ENCODE measurements at regions not wholly inside any gene's neighbourhood (a gene's known extent, or its start where the extent isn't known, plus 50 kb on each side); places are given as distances from the start of the nearest gene placed in this dataset.
"Not testable (repeated sequence)": the region's sequence is repeated elsewhere in the genome, so short reads cannot be mapped to it uniquely, and the experiment has no call there.

DNA sequence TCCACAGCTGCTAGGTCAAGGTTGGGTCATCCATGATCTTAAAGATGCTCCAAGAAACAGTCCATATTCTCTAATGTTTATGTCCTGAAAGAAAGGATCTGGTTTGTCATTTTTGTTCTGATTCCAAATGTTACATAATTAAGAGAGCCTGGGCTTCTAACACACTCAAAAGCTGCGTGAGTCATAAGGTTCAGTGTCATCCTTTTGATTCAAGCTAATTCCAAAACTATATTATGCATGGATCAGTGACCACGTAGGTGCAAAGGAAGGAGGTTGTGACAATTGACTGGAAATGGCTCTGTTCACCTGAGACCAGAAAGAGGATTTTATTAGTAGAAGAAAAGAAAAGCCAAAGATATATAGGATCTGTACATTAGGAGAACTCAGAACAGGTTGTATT lies 268.7 kb upstream of the GK2 start:
- Mint-ChIP-seq H3K9me3 (peaks cover 8% of the 10 kb centered on the region), H3K27ac (no peak overlapping the region), H3K36me3 (no peaks in the 10 kb centered on the region), H3K4me1 (ENCODE audit: low read depth) (peaks cover 7% of the 10 kb centered on the region), H3K27me3 (no peaks in the 10 kb centered on the region), H3K4me3 (no peak overlapping the region)
- intact Hi-C loops (cut with micrococcal nuclease), result no loop called here
- DNase-seq, result no peak
- ChIA-PET CTCF (no interaction called here), POLR2A (no interaction called here)

DNA sequence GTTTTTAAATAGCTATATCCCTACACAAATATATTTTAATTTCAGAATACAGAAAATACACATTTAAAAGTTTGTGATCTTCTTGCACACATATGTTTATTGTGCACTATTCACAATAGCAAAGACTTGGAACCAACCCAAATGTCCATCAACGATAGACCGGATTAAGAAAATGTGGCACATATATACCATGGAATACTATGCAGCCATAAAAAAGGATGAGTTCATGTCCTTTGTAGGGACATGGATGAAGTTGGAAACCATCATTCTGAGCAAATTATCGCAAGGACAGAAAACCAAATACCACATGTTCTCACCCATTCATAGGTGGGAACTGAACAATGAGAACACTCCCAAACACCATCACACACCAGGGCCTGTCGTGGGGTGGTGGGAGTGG lies 266.9 kb upstream of the GK2 start:
- H3K27ac Mint-ChIP-seq; H3K4me3 Mint-ChIP-seq; DNase-seq; POLR2A ChIA-PET; intact Hi-C loops (cut with micrococcal nuclease); H3K27me3 Mint-ChIP-seq; H3K4me1 Mint-ChIP-seq (ENCODE audit: low read depth); H3K36me3 Mint-ChIP-seq: not testable (repeated sequence)
- H3K9me3 Mint-ChIP-seq, result peaks cover 11% of the 10 kb centered on the region
- CTCF ChIA-PET, result interaction anchor here (0.6 kb wide), 1 partner anchor 23 kb away, joined by 3 read pairs; no protein-coding TSS in a partner anchor

DNA sequence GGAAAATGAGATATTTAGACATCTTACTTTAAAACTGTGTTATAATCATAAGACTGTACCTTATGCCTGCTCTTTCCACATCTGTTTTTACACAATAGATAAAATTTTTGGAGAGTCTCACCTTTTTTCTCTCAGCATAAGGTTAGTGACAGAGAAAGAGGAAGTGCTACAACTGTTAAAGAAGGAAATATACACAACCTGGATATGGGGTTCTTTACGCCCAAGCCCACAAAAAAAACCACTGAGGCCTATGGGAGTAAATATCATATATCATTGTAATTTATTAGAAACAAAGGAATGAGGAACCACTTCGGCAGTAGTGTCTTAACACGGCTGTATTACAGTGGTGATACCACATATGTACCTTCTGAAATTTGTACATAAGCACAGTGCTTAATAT lies 265.9 kb upstream of the GK2 start:
- H3K9me3 Mint-ChIP-seq, result peaks cover 19% of the 10 kb centered on the region
- intact Hi-C loops (cut with micrococcal nuclease), result no loop called here
- CTCF ChIA-PET, result no interaction called here
- H3K27me3 Mint-ChIP-seq, result no peaks in the 10 kb centered on the region
- POLR2A ChIA-PET, result no interaction called here
- H3K4me3 Mint-ChIP-seq, result no peak overlapping the region
- no peaks in the 10 kb centered on the region for H3K36me3 Mint-ChIP-seq
- no peak overlapping the region for H3K27ac Mint-ChIP-seq
- peaks cover 7% of the 10 kb centered on the region for H3K4me1 Mint-ChIP-seq (ENCODE audit: low read depth)
- no peak for DNase-seq

DNA sequence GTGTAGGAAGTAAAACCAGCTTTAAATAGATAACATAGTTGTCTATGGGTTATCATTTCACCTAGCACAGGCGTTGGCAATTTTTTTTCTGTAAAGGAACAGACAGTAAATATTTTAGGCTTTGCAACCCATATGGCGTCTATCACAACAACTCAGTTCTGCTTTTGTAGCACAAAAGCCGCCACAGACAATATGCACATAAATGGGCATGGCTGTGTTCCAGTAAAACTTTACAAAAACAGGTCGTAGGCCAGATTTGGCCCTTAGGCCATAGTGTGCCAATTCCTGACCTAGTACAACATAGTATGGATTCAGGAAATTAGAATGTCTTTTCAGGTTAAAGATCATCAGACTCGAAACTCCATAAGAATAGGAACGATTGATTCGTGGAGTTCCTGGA lies 265.3 kb upstream of the GK2 start:
- Mint-ChIP-seq H3K4me1 (ENCODE audit: low read depth) (peaks cover 2% of the 10 kb centered on the region), H3K4me3 (no peak overlapping the region), H3K27me3 (no peaks in the 10 kb centered on the region), H3K36me3 (no peaks in the 10 kb centered on the region), H3K27ac (no peak overlapping the region), H3K9me3 (peaks cover 24% of the 10 kb centered on the region)
- intact Hi-C loops (cut with micrococcal nuclease), result no loop called here
- DNase-seq, result no peak
- ChIA-PET CTCF (no interaction called here), POLR2A (no interaction called here)

DNA sequence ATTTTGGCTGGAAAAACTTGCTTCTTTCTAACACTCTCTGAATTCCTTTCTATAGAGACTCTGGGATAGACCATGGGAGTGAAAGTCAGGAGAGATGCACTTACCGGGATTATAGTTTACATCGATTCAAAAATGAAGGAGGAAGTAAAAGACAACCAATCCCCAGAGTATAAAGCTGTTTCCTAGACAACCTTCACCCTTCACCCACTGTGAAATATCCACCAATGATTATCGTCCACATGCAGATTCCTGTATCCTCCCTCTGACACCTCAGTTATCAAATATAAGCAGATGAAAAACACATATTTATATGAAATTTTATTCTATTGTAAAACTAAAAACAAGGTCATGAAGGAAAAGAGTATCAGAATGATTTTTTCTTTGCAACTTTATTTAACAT lies 258.8 kb upstream of the GK2 start:
- H3K4me3 Mint-ChIP-seq, result no peak overlapping the region
- POLR2A ChIA-PET, result no interaction called here
- no peak overlapping the region for H3K27ac Mint-ChIP-seq
- H3K9me3 Mint-ChIP-seq, result peaks cover 16% of the 10 kb centered on the region
- CTCF ChIA-PET, result no interaction called here
- H3K27me3 Mint-ChIP-seq, result peaks cover 4% of the 10 kb centered on the region
- intact Hi-C loops (cut with micrococcal nuclease), result no loop called here
- H3K36me3 Mint-ChIP-seq, result no peaks in the 10 kb centered on the region
- no peaks in the 10 kb centered on the region for H3K4me1 Mint-ChIP-seq (ENCODE audit: low read depth)
- no peak for DNase-seq

DNA sequence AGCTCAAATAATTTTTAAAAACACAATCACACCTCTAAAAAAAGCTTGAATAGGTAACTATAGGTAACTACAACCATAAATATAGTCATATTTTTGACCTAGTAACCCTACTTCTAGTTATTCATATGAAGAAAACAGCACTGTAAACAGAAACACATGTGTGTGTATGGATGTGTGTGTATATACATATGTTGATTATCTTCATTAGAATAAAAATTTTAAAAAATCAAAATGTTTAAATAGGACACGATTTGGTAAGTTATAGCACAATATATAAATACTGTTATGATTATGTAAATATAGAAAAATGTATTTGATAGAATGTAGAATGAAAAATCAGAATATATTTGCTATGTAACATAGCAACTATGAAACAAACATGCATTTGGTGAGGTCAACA lies 258.1 kb upstream of the GK2 start:
- intact Hi-C loops (cut with micrococcal nuclease), result no loop called here
- no peak for DNase-seq
- POLR2A ChIA-PET, result no interaction called here
- no peak overlapping the region for H3K27ac Mint-ChIP-seq
- H3K9me3 Mint-ChIP-seq, result peaks cover 16% of the 10 kb centered on the region
- no peaks in the 10 kb centered on the region for H3K4me1 Mint-ChIP-seq (ENCODE audit: low read depth)
- H3K27me3 Mint-ChIP-seq, result peaks cover 4% of the 10 kb centered on the region
- no peaks in the 10 kb centered on the region for H3K36me3 Mint-ChIP-seq
- CTCF ChIA-PET, result no interaction called here
- H3K4me3 Mint-ChIP-seq, result no peak overlapping the region

DNA sequence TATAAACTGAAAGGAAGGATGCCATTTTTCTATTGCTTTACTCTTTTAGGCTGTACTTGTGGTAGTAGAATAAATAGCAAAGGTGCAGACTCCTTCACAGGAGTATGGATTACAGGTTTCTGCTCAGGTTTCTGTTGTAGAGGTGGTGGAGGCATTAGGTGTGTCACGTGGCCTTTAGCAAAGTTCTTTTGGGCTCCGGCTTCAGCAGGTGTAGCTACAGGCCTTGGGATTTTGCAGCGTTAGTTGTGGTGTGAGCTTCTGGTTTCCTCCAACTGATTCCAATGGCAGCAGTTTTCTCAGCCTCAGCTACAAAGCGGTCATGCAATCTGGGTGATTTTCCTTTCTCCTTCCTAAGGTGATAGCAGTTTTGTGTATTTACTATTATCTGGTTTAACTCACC lies 255.8 kb upstream of the GK2 start:
- intact Hi-C loops (cut with micrococcal nuclease), result no loop called here
- no peaks in the 10 kb centered on the region for H3K36me3 Mint-ChIP-seq
- H3K27me3 Mint-ChIP-seq, result peaks cover 4% of the 10 kb centered on the region
- H3K27ac Mint-ChIP-seq, result no peak overlapping the region
- ChIA-PET POLR2A (no interaction called here), CTCF (no interaction called here)
- no peaks in the 10 kb centered on the region for H3K4me1 Mint-ChIP-seq (ENCODE audit: low read depth)
- no peak overlapping the region for H3K4me3 Mint-ChIP-seq
- no peak for DNase-seq
- H3K9me3 Mint-ChIP-seq, result peaks cover 13% of the 10 kb centered on the region

DNA sequence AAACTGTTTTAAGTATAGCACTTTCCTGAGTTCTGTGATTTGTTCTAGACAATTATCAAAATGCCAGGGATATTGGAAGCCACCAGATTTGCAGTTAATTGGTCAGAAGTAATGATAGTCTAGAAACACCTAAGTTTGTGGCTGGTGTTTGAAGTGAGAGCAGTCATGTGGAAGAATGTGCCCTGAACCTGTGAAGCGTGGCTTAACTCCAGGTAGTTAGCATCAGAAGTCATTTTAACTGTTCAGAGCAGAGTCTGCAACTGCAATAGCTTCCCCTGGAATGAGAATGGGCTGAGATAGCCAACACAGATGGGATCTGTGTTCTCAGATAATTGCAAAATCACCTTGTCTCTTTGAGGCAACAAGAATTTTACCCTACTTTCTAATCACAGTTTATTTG lies 255.1 kb upstream of the GK2 start:
- H3K27me3 Mint-ChIP-seq, result peaks cover 4% of the 10 kb centered on the region
- peaks cover 12% of the 10 kb centered on the region for H3K9me3 Mint-ChIP-seq
- no peaks in the 10 kb centered on the region for H3K4me1 Mint-ChIP-seq (ENCODE audit: low read depth)
- no peak for DNase-seq
- H3K27ac Mint-ChIP-seq, result no peak overlapping the region
- no peak overlapping the region for H3K4me3 Mint-ChIP-seq
- intact Hi-C loops (cut with micrococcal nuclease), result no loop called here
- POLR2A ChIA-PET, result no interaction called here
- CTCF ChIA-PET, result no interaction called here
- H3K36me3 Mint-ChIP-seq, result no peaks in the 10 kb centered on the region

DNA sequence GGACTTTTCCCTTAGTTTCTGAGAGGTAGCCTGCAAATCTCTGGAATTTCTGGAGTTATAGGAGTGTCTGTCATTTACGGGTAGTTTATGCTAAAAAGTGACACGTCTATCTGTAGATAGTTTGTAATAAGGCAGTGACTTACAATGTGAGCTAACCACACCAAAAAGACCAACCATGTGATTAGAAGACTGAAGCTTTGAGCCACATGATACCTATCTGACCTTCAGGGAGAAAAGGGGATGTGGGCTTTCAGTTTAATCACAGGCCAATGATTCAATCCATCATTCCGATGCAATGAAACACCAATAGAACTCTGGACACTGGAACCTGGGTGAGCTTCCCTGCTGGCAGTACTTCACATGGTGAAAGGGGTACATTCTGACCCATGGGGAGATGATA lies 254.6 kb upstream of the GK2 start:
- Mint-ChIP-seq H3K4me1 (ENCODE audit: low read depth) (no peaks in the 10 kb centered on the region), H3K4me3 (no peak overlapping the region), H3K9me3 (peaks cover 13% of the 10 kb centered on the region), H3K27ac (no peak overlapping the region), H3K36me3 (no peaks in the 10 kb centered on the region), H3K27me3 (peaks cover 4% of the 10 kb centered on the region)
- ChIA-PET CTCF (no interaction called here), POLR2A (no interaction called here)
- DNase-seq, result no peak
- intact Hi-C loops (cut with micrococcal nuclease), result no loop called here

DNA sequence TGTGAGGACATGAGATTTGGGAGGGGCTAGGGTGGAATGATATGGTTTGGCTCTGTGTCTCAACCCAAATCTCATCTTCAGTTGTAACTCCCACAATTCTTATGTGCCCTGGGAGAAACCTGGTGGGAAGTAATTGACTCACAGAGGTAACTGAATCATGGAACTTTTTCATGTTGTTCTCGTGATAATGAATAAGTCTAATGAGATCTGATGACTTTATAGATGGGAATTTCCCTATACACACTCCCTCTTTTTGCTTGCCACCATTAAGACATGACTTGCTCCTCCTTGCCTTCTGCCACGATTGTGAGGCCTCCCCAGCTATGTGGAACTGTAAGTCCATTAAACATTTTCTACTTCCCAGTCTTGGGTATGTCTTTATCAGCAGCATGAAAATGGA lies 253.2 kb upstream of the GK2 start:
- no peak for DNase-seq
- POLR2A ChIA-PET, result no interaction called here
- H3K4me3 Mint-ChIP-seq, result no peak overlapping the region
- no peaks in the 10 kb centered on the region for H3K4me1 Mint-ChIP-seq (ENCODE audit: low read depth)
- intact Hi-C loops (cut with micrococcal nuclease), result no loop called here
- no peak overlapping the region for H3K27ac Mint-ChIP-seq
- H3K27me3 Mint-ChIP-seq, result no peaks in the 10 kb centered on the region
- CTCF ChIA-PET, result no interaction called here
- no peaks in the 10 kb centered on the region for H3K36me3 Mint-ChIP-seq
- H3K9me3 Mint-ChIP-seq, result peaks cover 14% of the 10 kb centered on the region

DNA sequence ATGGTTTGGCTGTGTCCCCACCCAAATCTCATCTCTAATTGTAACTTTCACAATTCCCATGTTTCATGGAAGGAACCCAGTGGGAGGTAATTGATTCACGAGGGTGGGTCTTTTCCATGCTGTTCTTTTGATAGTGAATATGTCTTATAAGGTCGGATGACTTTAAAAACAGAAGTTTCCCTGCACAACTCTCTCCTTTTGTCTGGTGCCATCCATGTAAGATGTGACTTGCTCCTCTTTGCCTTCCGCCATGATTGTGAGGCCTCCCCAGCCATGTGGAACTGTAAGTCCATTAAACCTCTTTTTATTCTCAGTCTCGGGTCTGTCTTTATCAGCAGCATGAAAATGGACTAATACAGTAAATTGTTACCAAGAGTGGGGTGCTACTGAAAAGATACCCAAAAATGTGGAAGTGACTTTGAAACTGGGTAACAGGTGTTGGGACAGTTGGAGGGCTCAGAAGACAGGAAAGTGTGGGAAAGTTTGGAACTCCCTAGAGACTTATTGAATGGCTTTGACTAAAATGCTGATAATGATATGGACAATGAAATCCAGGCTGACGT lies 251.4 kb upstream of the GK2 start:
- CTCF ChIA-PET; H3K27me3 Mint-ChIP-seq; intact Hi-C loops (cut with micrococcal nuclease); H3K27ac Mint-ChIP-seq; H3K4me1 Mint-ChIP-seq (ENCODE audit: low read depth); DNase-seq; H3K36me3 Mint-ChIP-seq; POLR2A ChIA-PET; H3K4me3 Mint-ChIP-seq: not testable (repeated sequence)
- peaks cover 14% of the 10 kb centered on the region for H3K9me3 Mint-ChIP-seq

DNA sequence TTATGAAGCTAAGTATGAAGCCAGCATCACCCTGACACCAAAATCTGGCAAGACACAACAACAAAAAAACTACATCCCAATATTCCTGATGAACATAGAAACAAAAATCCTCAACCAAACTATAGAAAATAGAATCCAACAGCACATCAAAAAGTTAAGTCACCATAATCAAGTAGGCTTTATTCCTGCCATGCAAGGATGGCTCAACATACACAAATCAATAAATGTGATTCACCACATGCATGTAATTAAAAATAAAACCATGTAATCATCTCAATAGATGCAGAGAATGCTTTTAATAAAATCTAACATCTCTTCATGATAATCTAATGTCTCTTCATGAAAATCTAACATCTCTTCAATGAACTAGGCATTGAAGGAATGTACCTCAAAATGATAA lies 249.4 kb upstream of the GK2 start:
- peaks cover 2% of the 10 kb centered on the region for H3K27me3 Mint-ChIP-seq
- CTCF ChIA-PET, result no interaction called here
- H3K36me3 Mint-ChIP-seq, result no peaks in the 10 kb centered on the region
- intact Hi-C loops (cut with micrococcal nuclease), result no loop called here
- POLR2A ChIA-PET, result no interaction called here
- H3K4me3 Mint-ChIP-seq, result no peak overlapping the region
- DNase-seq, result no peak
- no peak overlapping the region for H3K27ac Mint-ChIP-seq
- H3K9me3 Mint-ChIP-seq, result peaks cover 14% of the 10 kb centered on the region
- H3K4me1 Mint-ChIP-seq (ENCODE audit: low read depth), result no peaks in the 10 kb centered on the region

DNA sequence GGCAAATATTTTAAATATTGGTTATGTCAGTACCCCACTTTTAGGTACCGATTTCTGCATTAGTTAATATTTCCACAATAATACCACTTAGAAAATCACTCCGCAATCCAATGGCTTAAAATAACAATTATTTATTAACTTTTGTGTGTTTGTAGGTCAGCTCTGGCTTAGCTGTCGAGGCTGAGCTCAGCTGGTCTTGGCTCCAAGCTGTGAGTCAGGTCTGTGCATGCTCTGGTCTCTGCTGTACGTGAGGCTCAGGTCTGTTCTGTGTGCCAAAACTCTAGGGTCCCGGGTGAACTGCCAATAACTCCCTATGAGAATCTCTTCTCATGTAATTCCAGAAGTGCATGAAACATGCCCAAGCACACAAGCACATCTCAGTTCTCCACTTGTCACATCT lies 245.8 kb upstream of the GK2 start:
- ChIA-PET CTCF (no interaction called here), POLR2A (no interaction called here)
- intact Hi-C loops (cut with micrococcal nuclease), result no loop called here
- Mint-ChIP-seq H3K36me3 (no peaks in the 10 kb centered on the region), H3K9me3 (peaks cover 7% of the 10 kb centered on the region), H3K4me1 (ENCODE audit: low read depth) (peaks cover 4% of the 10 kb centered on the region), H3K4me3 (no peak overlapping the region), H3K27ac (no peak overlapping the region), H3K27me3 (peaks cover 4% of the 10 kb centered on the region)
- no peak for DNase-seq

DNA sequence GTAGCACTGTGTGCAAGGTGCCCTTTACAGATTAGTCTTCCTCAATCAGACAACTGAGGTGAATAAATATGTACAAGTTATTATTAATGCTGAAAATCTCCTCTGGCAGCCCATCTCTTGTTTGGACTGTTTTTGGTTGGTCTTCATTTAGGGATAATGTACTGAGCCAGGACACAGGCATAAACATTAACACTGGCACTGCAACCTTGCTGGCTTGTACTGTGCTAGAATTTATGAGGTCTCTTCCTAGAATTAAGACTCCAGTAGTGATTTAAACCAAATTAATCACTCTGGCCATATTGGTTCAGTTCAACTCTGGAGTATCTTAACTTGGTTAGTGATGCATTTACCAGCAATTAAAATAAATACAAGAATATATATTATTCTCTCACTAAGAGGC lies 244.7 kb upstream of the GK2 start:
- H3K36me3 Mint-ChIP-seq, result no peaks in the 10 kb centered on the region
- peaks cover 4% of the 10 kb centered on the region for H3K27me3 Mint-ChIP-seq
- intact Hi-C loops (cut with micrococcal nuclease), result no loop called here
- H3K4me1 Mint-ChIP-seq (ENCODE audit: low read depth), result peaks cover 4% of the 10 kb centered on the region
- no peak overlapping the region for H3K27ac Mint-ChIP-seq
- no peak for DNase-seq
- H3K4me3 Mint-ChIP-seq, result no peak overlapping the region
- ChIA-PET POLR2A (no interaction called here), CTCF (no interaction called here)
- H3K9me3 Mint-ChIP-seq, result peaks cover 2% of the 10 kb centered on the region

Data from activated CD4-positive, alpha-beta memory T cell treated with anti-CD3 and anti-CD28 coated beads for 36 hours (primary cell).